HG03520 (cell line): ENCODE measurements at regions not wholly inside any gene's neighbourhood (a gene's known extent, or its start where the extent isn't known, plus 50 kb on each side); places are given as distances from the start of the nearest gene placed in this dataset.
A peak's percentile ranks its signal among the peaks of the same experiment; 100 is the strongest.

Experiments used
- ATAC-seq: cut with Tn5 transposase; IDR thresholded peaks from one replicate; pipeline ENCODE4 v1.9.1; 2021; ENCODE audit warnings: mild to moderate bottlenecking, moderate library complexity; ENCODE audit not compliant: unreplicated experiment

GRCh38 chr2:13572466-13572865, 855.7 kb downstream of the TRIB2 start:
- no peak for ATAC-seq

GRCh38 chr2:13574831-13575230, 858.1 kb downstream of the TRIB2 start:
- no peak for ATAC-seq

GRCh38 chr2:13576406-13577036, 859.8 kb downstream of the TRIB2 start:
- ATAC-seq: no peak

- ATAC-seq: no peak
These were observed 861.8 kb downstream of the TRIB2 start for GRCh38 chr2:13578547-13578946.

GRCh38 chr2:13581471-13581870, 864.7 kb downstream of the TRIB2 start:
- ATAC-seq: no peak

- ATAC-seq: no peak
These were observed 866.9 kb downstream of the TRIB2 start for GRCh38 chr2:13583609-13584008.

GRCh38 chr2:13584020-13584419, 867.3 kb downstream of the TRIB2 start:
- no peak for ATAC-seq

- ATAC-seq: no peak
These were observed 869.0 kb downstream of the TRIB2 start for GRCh38 chr2:13585732-13586131.

- ATAC-seq: no peak
These were observed 879.5 kb downstream of the TRIB2 start for GRCh38 chr2:13596233-13596632.

GRCh38 chr2:13597176-13597575, 880.4 kb downstream of the TRIB2 start:
- ATAC-seq: no peak

GRCh38 chr2:13601506-13601905, 884.8 kb downstream of the TRIB2 start:
- ATAC-seq: no peak

GRCh38 chr2:13604951-13605661, 888.4 kb downstream of the TRIB2 start:
- ATAC-seq: no peak

GRCh38 chr2:13607139-13607538, 890.4 kb downstream of the TRIB2 start:
- no peak for ATAC-seq

- no peak for ATAC-seq
These were observed 895.2 kb downstream of the TRIB2 start for GRCh38 chr2:13611939-13612338.

- ATAC-seq: no peak
These were observed 899.3 kb downstream of the TRIB2 start for GRCh38 chr2:13616059-13616458.

- no peak for ATAC-seq
These were observed 899.9 kb downstream of the TRIB2 start for GRCh38 chr2:13616616-13617015.

- ATAC-seq: no peak
These were observed 911.4 kb downstream of the TRIB2 start for GRCh38 chr2:13628122-13628521.

GRCh38 chr2:13638181-13638580, 921.4 kb downstream of the TRIB2 start:
- ATAC-seq: no peak

GRCh38 chr2:13649918-13650317, 933.2 kb downstream of the TRIB2 start:
- no peak for ATAC-seq

- ATAC-seq: no peak
These were observed 933.9 kb downstream of the TRIB2 start for GRCh38 chr2:13650586-13651180.

GRCh38 chr2:13651684-13652131, 935.0 kb downstream of the TRIB2 start:
- peak; percentile 76 for ATAC-seq
